ENCODE measurements at regions not wholly inside any gene's neighbourhood (a gene's known extent, or its start where the extent isn't known, plus 50 kb on each side); places are given as distances from the start of the nearest gene placed in this dataset.

GRCh38 chr1:168631671-168632400, 55.4 kb downstream of the XCL1 start:
- no peak for DNase-seq (ENCODE audit: low read depth, low spot score)

GRCh38 chr1:168634951-168635532, 58.6 kb downstream of the XCL1 start:
- no peak for DNase-seq (ENCODE audit: low read depth, low spot score)

DNA sequence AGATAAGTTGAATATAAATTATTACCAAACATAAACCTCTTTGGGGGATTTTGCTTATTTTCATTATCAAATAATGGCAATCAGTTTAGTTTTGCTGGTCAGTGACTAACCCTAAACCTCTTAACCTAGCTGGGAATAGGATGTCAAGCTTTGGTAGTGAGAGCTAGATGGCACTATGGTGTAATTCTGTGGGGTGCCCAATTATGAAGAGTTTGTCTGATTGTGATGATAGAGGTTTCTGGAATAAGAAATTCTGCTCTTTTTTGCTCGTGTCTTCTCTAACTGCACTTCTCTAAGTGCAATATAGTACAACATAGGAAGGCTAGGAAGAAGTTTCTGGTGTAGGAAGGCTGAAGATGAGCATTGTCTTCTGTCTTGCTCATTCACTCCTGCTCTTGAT, 59.8 kb downstream of the XCL1 start:
- DNase-seq (ENCODE audit: low read depth, low spot score): no peak

- no peak for DNase-seq (ENCODE audit: low read depth, low spot score)
Observed at GRCh38 chr1:168636642-168637111, 60.3 kb downstream of the XCL1 start.

- DNase-seq (ENCODE audit: low read depth, low spot score): peak; percentile 7
Observed at GRCh38 chr1:168637350-168637991, 61.1 kb downstream of the XCL1 start.

- DNase-seq (ENCODE audit: low read depth, low spot score): no peak
Observed at GRCh38 chr1:168638884-168639283, 62.5 kb downstream of the XCL1 start.

GRCh38 chr1:168640182-168640581, 63.8 kb downstream of the XCL1 start:
- no peak for DNase-seq (ENCODE audit: low read depth, low spot score)

GRCh38 chr1:168640836-168641235, 64.4 kb downstream of the XCL1 start:
- DNase-seq (ENCODE audit: low read depth, low spot score): no peak

GRCh38 chr1:168643152-168643551, 66.7 kb downstream of the XCL1 start:
- DNase-seq (ENCODE audit: low read depth, low spot score): no peak

Data from pulmonary artery endothelial cell (primary cell).